ENCODE measurements at regions not wholly inside any gene's neighbourhood (a gene's known extent, or its start where the extent isn't known, plus 50 kb on each side); places are given as distances from the start of the nearest gene placed in this dataset.

DNA sequence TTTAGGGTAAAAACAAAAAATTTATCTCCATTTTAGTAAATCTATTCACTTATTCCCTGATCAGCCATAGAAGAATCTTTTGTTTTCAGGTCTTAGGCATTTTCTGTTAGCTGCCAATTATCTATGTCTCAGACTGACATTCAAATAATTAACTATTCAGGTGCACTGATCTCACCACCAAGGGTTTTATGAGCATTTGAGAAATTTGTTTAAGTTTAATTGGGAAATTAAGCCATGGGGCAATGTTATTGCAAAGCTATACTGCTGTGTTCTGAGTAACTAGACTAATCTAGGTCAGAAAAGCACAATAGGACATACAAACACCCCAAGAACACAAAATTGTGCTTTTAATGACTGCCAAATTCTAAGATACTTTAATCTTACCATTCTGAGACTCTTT lies 210.7 kb upstream of the EDNRB start:
- TF ChIP-seq POLR2A (IDR thresholded peaks at IDR 0.05), result no peak
- TF ChIP-seq, protein P1, sequence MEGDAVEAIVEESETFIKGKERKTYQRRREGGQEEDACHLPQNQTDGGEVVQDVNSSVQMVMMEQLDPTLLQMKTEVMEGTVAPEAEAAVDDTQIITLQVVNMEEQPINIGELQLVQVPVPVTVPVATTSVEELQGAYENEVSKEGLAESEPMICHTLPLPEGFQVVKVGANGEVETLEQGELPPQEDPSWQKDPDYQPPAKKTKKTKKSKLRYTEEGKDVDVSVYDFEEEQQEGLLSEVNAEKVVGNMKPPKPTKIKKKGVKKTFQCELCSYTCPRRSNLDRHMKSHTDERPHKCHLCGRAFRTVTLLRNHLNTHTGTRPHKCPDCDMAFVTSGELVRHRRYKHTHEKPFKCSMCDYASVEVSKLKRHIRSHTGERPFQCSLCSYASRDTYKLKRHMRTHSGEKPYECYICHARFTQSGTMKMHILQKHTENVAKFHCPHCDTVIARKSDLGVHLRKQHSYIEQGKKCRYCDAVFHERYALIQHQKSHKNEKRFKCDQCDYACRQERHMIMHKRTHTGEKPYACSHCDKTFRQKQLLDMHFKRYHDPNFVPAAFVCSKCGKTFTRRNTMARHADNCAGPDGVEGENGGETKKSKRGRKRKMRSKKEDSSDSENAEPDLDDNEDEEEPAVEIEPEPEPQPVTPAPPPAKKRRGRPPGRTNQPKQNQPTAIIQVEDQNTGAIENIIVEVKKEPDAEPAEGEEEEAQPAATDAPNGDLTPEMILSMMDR (IDR thresholded peaks at IDR 0.05 in 4 of 5, conservative IDR thresholded peaks at IDR 0.05 in 1 of 5), result no peak
